SJSA1 (cell line): ENCODE measurements at regions not wholly inside any gene's neighbourhood (a gene's known extent, or its start where the extent isn't known, plus 50 kb on each side); places are given as distances from the start of the nearest gene placed in this dataset.

Experiments used
- DNase-seq, 2 experiments: peaks; one replicate each; pipeline ENCODE4 v3.0.0-alpha.2; 2015 to 2020; ENCODE audit warnings: low spot score in 2 of 2, low read depth in 1 of 2
- H3K27ac ChIP-seq: fragments of 250-450 bp; sonication (Bioruptor Pico); 2 replicates; pipeline ENCODE4 v1.5.1; 2020; ENCODE audit warnings: mild to moderate bottlenecking, moderate library complexity
- H3K27me3 ChIP-seq: fragments of 250-450 bp; sonication (Bioruptor Pico); replicated peaks from 2 replicates; pipeline ENCODE4 v1.5.1; 2020; ENCODE audit warnings: mild to moderate bottlenecking, moderate library complexity
- H3K36me3 ChIP-seq: fragments of 250-450 bp; sonication (Bioruptor Pico); 2 replicates; pipeline ENCODE4 v1.5.1; 2020; ENCODE audit warnings: mild to moderate bottlenecking
- H3K4me1 ChIP-seq: fragments of 250-450 bp; sonication (Bioruptor Pico); replicated peaks from 2 replicates; pipeline ENCODE4 v1.6.1; 2021; ENCODE audit warnings: mild to moderate bottlenecking
- H3K4me3 ChIP-seq: fragments of 250-450 bp; sonication (Bioruptor Pico); 2 replicates; pipeline ENCODE4 v1.5.1; 2020; ENCODE audit warnings: mild to moderate bottlenecking
- H3K9me3 ChIP-seq: fragments of 250-450 bp; sonication (Bioruptor Pico); replicated peaks from 2 replicates; pipeline ENCODE4 v1.5.1; 2020; ENCODE audit warnings: mild to moderate bottlenecking

GRCh38 chr4:77413766-77414165, 191.9 kb upstream of the CXCL13 start:
- no peaks in the 10 kb centered on the region for H3K36me3 ChIP-seq
- no peaks in the 10 kb centered on the region; the same call in none of the 2 replicates for H3K27me3 ChIP-seq
- H3K4me1 ChIP-seq, result no peaks in the 10 kb centered on the region
- DNase-seq, result no peak
- H3K27ac ChIP-seq, result no peak overlapping the region
- H3K4me3 ChIP-seq, result no peak overlapping the region
- no peaks in the 10 kb centered on the region for H3K9me3 ChIP-seq

- H3K9me3 ChIP-seq, result no peaks in the 10 kb centered on the region
- H3K4me1 ChIP-seq, result no peaks in the 10 kb centered on the region
- H3K27me3 ChIP-seq, result no peaks in the 10 kb centered on the region; the same call in none of the 2 replicates
- no peak for DNase-seq
- no peaks in the 10 kb centered on the region for H3K36me3 ChIP-seq
- no peak overlapping the region for H3K4me3 ChIP-seq
- no peak overlapping the region for H3K27ac ChIP-seq
Measured at GRCh38 chr4:77415689-77416088, 189.9 kb upstream of the CXCL13 start.

- Histone ChIP-seq H3K4me3 (no peak overlapping the region), H3K9me3 (no peaks in the 10 kb centered on the region), H3K36me3 (no peaks in the 10 kb centered on the region), H3K27ac (no peak overlapping the region), H3K27me3 (no peaks in the 10 kb centered on the region; the same call in none of the 2 replicates), H3K4me1 (no peaks in the 10 kb centered on the region)
- DNase-seq, result no peak
Measured at GRCh38 chr4:77418333-77418732, 187.3 kb upstream of the CXCL13 start.

GRCh38 chr4:77430847-77431246, 174.8 kb upstream of the CXCL13 start:
- H3K4me1 ChIP-seq, result no peaks in the 10 kb centered on the region
- no peaks in the 10 kb centered on the region for H3K36me3 ChIP-seq
- DNase-seq, result no peak
- no peaks in the 10 kb centered on the region for H3K9me3 ChIP-seq
- H3K27ac ChIP-seq, result no peak overlapping the region
- H3K27me3 ChIP-seq, result 0 out of 2 replicates have a peak, but pooled peaks cover 3% of the 10 kb centered on the region
- no peak overlapping the region for H3K4me3 ChIP-seq

- Histone ChIP-seq H3K4me3 (no peak overlapping the region), H3K4me1 (no peaks in the 10 kb centered on the region)
- no peak for DNase-seq
Measured at GRCh38 chr4:77431546-77431945, 174.1 kb upstream of the CXCL13 start.

GRCh38 chr4:77432717-77433417, 172.8 kb upstream of the CXCL13 start:
- Histone ChIP-seq H3K27ac (no peak overlapping the region), H3K4me3 (no peak overlapping the region), H3K9me3 (no peaks in the 10 kb centered on the region), H3K4me1 (no peaks in the 10 kb centered on the region), H3K36me3 (no peaks in the 10 kb centered on the region), H3K27me3 (0 out of 2 replicates have a peak, but pooled peaks cover 3% of the 10 kb centered on the region)
- no peak for DNase-seq

More at GRCh38 chr4:77431546-77431945, 174.1 kb upstream of the CXCL13 start:
- H3K27me3 ChIP-seq, result 0 out of 2 replicates have a peak, but pooled peaks cover 3% of the 10 kb centered on the region
- H3K9me3 ChIP-seq, result no peaks in the 10 kb centered on the region
- no peaks in the 10 kb centered on the region for H3K36me3 ChIP-seq
- H3K27ac ChIP-seq, result no peak overlapping the region

- DNase-seq, result peak in 1 of 2 experiments; percentile 26
- H3K4me1 ChIP-seq, result no peaks in the 10 kb centered on the region
- no peaks in the 10 kb centered on the region for H3K36me3 ChIP-seq
- 0 out of 2 replicates have a peak, but pooled peaks cover 3% of the 10 kb centered on the region for H3K27me3 ChIP-seq
- no peak overlapping the region for H3K27ac ChIP-seq
- no peaks in the 10 kb centered on the region for H3K9me3 ChIP-seq
- no peak overlapping the region for H3K4me3 ChIP-seq
Measured at GRCh38 chr4:77433418-77433733, 172.2 kb upstream of the CXCL13 start.

GRCh38 chr4:77434299-77435092, 171.1 kb upstream of the CXCL13 start:
- DNase-seq, result no peak
- no peaks in the 10 kb centered on the region for H3K9me3 ChIP-seq
- no peak overlapping the region for H3K27ac ChIP-seq

GRCh38 chr4:77437079-77437478, 168.5 kb upstream of the CXCL13 start:
- 0 out of 2 replicates have a peak, but pooled peaks cover 3% of the 10 kb centered on the region for H3K27me3 ChIP-seq
- no peaks in the 10 kb centered on the region for H3K9me3 ChIP-seq
- no peak overlapping the region for H3K27ac ChIP-seq
- no peak for DNase-seq
- no peaks in the 10 kb centered on the region for H3K36me3 ChIP-seq
- no peak overlapping the region for H3K4me3 ChIP-seq
- no peaks in the 10 kb centered on the region for H3K4me1 ChIP-seq

More at GRCh38 chr4:77434299-77435092, 171.1 kb upstream of the CXCL13 start:
- no peaks in the 10 kb centered on the region for H3K36me3 ChIP-seq
- 0 out of 2 replicates have a peak, but pooled peaks cover 3% of the 10 kb centered on the region for H3K27me3 ChIP-seq
- H3K4me3 ChIP-seq, result no peak overlapping the region
- no peaks in the 10 kb centered on the region for H3K4me1 ChIP-seq

GRCh38 chr4:77438549-77438948, 167.1 kb upstream of the CXCL13 start:
- H3K27ac ChIP-seq, result no peak overlapping the region
- no peaks in the 10 kb centered on the region for H3K4me1 ChIP-seq
- no peak overlapping the region for H3K4me3 ChIP-seq
- no peak for DNase-seq
- H3K36me3 ChIP-seq, result no peaks in the 10 kb centered on the region
- 0 out of 2 replicates have a peak, but pooled peaks cover 2% of the 10 kb centered on the region for H3K27me3 ChIP-seq
- no peaks in the 10 kb centered on the region for H3K9me3 ChIP-seq

GRCh38 chr4:77443941-77444340, 161.7 kb upstream of the CXCL13 start:
- no peaks in the 10 kb centered on the region for H3K9me3 ChIP-seq
- peaks cover 7% of the 10 kb centered on the region for H3K27me3 ChIP-seq
- no peak overlapping the region for H3K4me3 ChIP-seq
- H3K27ac ChIP-seq, result no peak overlapping the region
- no peaks in the 10 kb centered on the region for H3K36me3 ChIP-seq
- DNase-seq, result no peak
- H3K4me1 ChIP-seq, result no peaks in the 10 kb centered on the region

GRCh38 chr4:77445823-77446222, 159.8 kb upstream of the CXCL13 start:
- no peaks in the 10 kb centered on the region for H3K9me3 ChIP-seq
- no peak for DNase-seq
- H3K4me1 ChIP-seq, result no peaks in the 10 kb centered on the region
- no peak overlapping the region for H3K27ac ChIP-seq
- no peaks in the 10 kb centered on the region for H3K36me3 ChIP-seq
- H3K4me3 ChIP-seq, result no peak overlapping the region
- H3K27me3 ChIP-seq, result peaks cover 7% of the 10 kb centered on the region

- no peaks in the 10 kb centered on the region for H3K9me3 ChIP-seq
- no peak overlapping the region for H3K27ac ChIP-seq
- no peak for DNase-seq
- no peak overlapping the region for H3K4me3 ChIP-seq
- no peaks in the 10 kb centered on the region for H3K36me3 ChIP-seq
- H3K27me3 ChIP-seq, result peaks cover 7% of the 10 kb centered on the region
- no peaks in the 10 kb centered on the region for H3K4me1 ChIP-seq
Measured at GRCh38 chr4:77446601-77447000, 159.0 kb upstream of the CXCL13 start.

GRCh38 chr4:77449171-77449570, 156.4 kb upstream of the CXCL13 start:
- Histone ChIP-seq H3K9me3 (no peaks in the 10 kb centered on the region), H3K27ac (no peak overlapping the region), H3K27me3 (peaks cover 7% of the 10 kb centered on the region), H3K36me3 (no peaks in the 10 kb centered on the region), H3K4me1 (no peaks in the 10 kb centered on the region), H3K4me3 (no peak overlapping the region)
- DNase-seq, result no peak
